ENCODE measurements at regions not wholly inside any gene's neighbourhood (a gene's known extent, or its start where the extent isn't known, plus 50 kb on each side); places are given as distances from the start of the nearest gene placed in this dataset.

GRCh38 chr20:43262341-43262740 is 72.6 kb upstream of the PTPRT start:
- Histone ChIP-seq H3K27ac (ENCODE audit: control insufficient read depth, insufficient read depth) (no peak overlapping the region), H3K9ac (ENCODE audit: control insufficient read depth, insufficient read depth, low read length) (no peak overlapping the region), H4K20me1 (ENCODE audit: control insufficient read depth, insufficient read depth) (no peaks in the 10 kb centered on the region), H3K4me3 (no peak overlapping the region), H3K4me1 (ENCODE audit: control insufficient read depth, insufficient read depth, low read length) (no peaks in the 10 kb centered on the region), H3K27me3 (replicated peaks in 1 of 2; ENCODE audit: control insufficient read depth in 2 of 2, insufficient read depth in 2 of 2, low read length in 1 of 2) (no peaks in the 10 kb centered on the region; a peak in 1 of 4 replicates), H3K36me3 (ENCODE audit: control insufficient read depth in 2 of 2, insufficient read depth in 2 of 2, low read length in 1 of 2) (no peaks in the 10 kb centered on the region), H3K9me3 (replicated peaks; ENCODE audit: control insufficient read depth, insufficient read depth, low read length) (no peaks in the 10 kb centered on the region), H3K79me2 (ENCODE audit: control insufficient read depth, insufficient read depth, low read length) (no peaks in the 10 kb centered on the region), H2AFZ (ENCODE audit: control insufficient read depth, low read depth, low read length) (no peak overlapping the region), H3K4me2 (ENCODE audit: control insufficient read depth, insufficient read depth) (no peak overlapping the region)
- CTCF ChIA-PET, result no interaction called here
- no TSS peak for BruUV-seq (replicated peaks)
- in situ Hi-C loops (cut with MboI), result no loop called here
- intact Hi-C loops (cut with micrococcal nuclease; ENCODE audit: unreplicated experiment), result no loop called here
- TF ChIP-seq IRF5 (IDR thresholded peaks at IDR 0.05; ENCODE audit: borderline replicate concordance), result no peak
- TF ChIP-seq MTA2 (IDR thresholded peaks at IDR 0.05; ENCODE audit: low read depth), result no peak
- TF ChIP-seq POLR2AphosphoS2 (IDR thresholded peaks at IDR 0.05; ENCODE audit: low read depth, low read length), result no peak
- no peak for TF ChIP-seq BCL3 (IDR thresholded peaks at IDR 0.05; ENCODE audit: borderline replicate concordance, insufficient read depth, low read depth, low read length, poor library complexity, severe bottlenecking)
- no peak for TF ChIP-seq ASH2L (IDR thresholded peaks at IDR 0.05; ENCODE audit: borderline replicate concordance, low read depth)
- no peak for TF ChIP-seq ZNF207 (IDR thresholded peaks at IDR 0.05; ENCODE audit: borderline replicate concordance)
- no peak for TF ChIP-seq FOS (IDR thresholded peaks at IDR 0.05; ENCODE audit: borderline replicate concordance, extremely low read depth, insufficient read length)
- TF ChIP-seq TCF3 (IDR thresholded peaks at IDR 0.05; ENCODE audit: borderline replicate concordance, insufficient read depth, low read depth, low read length), result no peak
- no peak for TF ChIP-seq SUPT20H (IDR thresholded peaks at IDR 0.05; ENCODE audit: borderline replicate concordance, control insufficient read depth, low read depth, low read length)
- no peak for TF ChIP-seq BHLHE40 (IDR thresholded peaks at IDR 0.05; ENCODE audit: borderline replicate concordance in 1 of 2, low read depth in 2 of 2, low read length in 1 of 2)
- TF ChIP-seq SUZ12 (IDR thresholded peaks at IDR 0.05; ENCODE audit: unreplicated experiment), result no peak
- no peak for TF ChIP-seq EED (IDR thresholded peaks at IDR 0.05; ENCODE audit: low read depth)
- SMC1A ChIA-PET (ENCODE audit: uncharacterized antibody, unreplicated experiment), result no interaction called here
- ATAC-seq (no peak), DNase-seq (ENCODE audit: low read depth, low spot score) (no peak), FAIRE-seq (no peak)
- 45% methylated on average over 8 of the region's 8 CpGs for whole genome bisulfite sequencing (ENCODE audit: insufficient coverage, insufficient replicate concordance, low lambda C conversion rate, missing lambda C conversion rate)
- RAD21 ChIA-PET (ENCODE audit: unreplicated experiment), result no interaction called here
- POLR2A ChIA-PET, result no interaction called here

All from GM12878 (cell line).